T-helper 2 cell treated with Interferon-gamma antibody and Interleukin-4, amounts not matched to agents 5 μg/mL and 100 μg/mL, for 36 hours (primary cell): ENCODE measurements at regions not wholly inside any gene's neighbourhood (a gene's known extent, or its start where the extent isn't known, plus 50 kb on each side); places are given as distances from the start of the nearest gene placed in this dataset.

ENCODE experiments used
- DNase-seq: peaks from one replicate; pipeline ENCODE4 v3.0.0; 2021; ENCODE audit warnings: low spot score
- H3K27ac Mint-ChIP-seq: one replicate; pipeline ENCODE4 v1.8.0; 2021; ENCODE audit warnings: mild to moderate bottlenecking, mixed read lengths
- H3K27me3 Mint-ChIP-seq: one replicate; pipeline ENCODE4 v1.8.0; 2021; ENCODE audit warnings: low read depth, mixed read lengths
- H3K36me3 Mint-ChIP-seq: one replicate; pipeline ENCODE4 v1.8.0; 2021; ENCODE audit warnings: low read depth, mixed read lengths
- H3K4me1 Mint-ChIP-seq: one replicate; pipeline ENCODE4 v1.8.0; 2021; ENCODE audit warnings: low read depth, mixed read lengths
- H3K4me3 Mint-ChIP-seq: one replicate; pipeline ENCODE4 v1.8.0; 2022; ENCODE audit warnings: mild to moderate bottlenecking, moderate library complexity, mixed read lengths
- H3K9me3 Mint-ChIP-seq: one replicate; pipeline ENCODE4 v1.8.0; 2021; ENCODE audit warnings: mixed read lengths

DNA sequence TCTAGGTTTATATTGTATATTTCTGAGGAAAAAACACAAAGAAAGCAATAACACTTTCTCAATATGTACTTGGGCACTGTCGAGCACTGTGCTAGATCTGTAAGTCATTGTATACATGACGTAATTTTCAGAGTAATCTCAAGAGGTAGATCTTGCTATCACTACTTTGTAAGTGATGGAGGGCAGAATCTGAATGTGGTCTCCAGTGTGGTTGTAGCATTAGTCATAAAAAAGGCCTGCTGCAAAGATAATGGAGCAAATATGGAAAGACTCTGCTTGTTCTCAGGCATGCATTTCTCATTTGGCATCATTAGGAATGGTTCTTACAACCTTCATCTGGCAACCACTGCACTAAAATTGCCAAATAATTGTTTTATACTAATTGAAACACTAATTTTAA lies 419.8 kb upstream of the CCDC179 start:
- no peak for DNase-seq
- Mint-ChIP-seq H3K27me3 (no peaks in the 10 kb centered on the region), H3K27ac (no peak overlapping the region), H3K4me3 (no peak overlapping the region), H3K9me3 (peaks cover 3% of the 10 kb centered on the region), H3K4me1 (no peaks in the 10 kb centered on the region), H3K36me3 (no peaks in the 10 kb centered on the region)

DNA sequence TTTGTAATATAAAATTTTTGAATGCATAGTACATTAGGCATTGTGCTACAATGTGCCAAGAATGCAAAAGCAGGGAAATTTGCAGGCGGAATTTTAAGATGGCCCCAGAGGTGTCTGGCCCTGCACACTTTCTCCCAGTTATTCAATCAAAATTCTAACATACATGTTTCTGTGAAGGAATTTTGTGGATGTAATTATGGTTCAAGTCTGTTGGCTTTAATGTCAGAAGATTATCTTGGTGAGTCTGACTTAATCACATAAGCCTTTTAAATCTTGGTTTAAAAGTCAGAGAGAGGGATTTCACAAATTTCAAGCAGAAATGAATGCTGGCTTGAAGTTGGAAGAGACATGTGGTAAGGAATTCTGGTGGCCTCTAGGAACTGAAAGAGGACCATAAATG lies 423.4 kb upstream of the CCDC179 start:
- Mint-ChIP-seq H3K27me3 (no peaks in the 10 kb centered on the region), H3K9me3 (peaks cover 3% of the 10 kb centered on the region), H3K27ac (no peak overlapping the region), H3K4me1 (no peaks in the 10 kb centered on the region), H3K36me3 (no peaks in the 10 kb centered on the region), H3K4me3 (no peak overlapping the region)
- DNase-seq: no peak

DNA sequence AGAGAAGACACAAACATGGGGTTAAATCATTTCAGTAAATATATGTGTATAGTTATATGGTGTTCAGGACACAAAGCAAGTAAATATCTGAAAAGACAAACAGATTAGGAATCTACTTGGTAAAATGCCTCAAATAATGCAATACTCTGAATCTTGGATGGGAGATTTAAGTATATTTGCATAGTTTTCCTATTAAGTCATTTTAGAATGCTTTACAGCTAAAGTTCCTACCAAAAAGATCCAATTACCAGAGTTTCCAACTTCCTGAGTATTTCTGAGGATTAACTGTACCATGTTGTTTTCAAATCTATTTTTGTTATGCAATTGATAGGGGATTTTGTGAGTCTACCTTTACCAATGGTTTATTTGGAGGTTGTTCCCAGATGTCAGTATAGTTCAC lies 424.4 kb upstream of the CCDC179 start:
- Mint-ChIP-seq H3K27ac (no peak overlapping the region), H3K27me3 (no peaks in the 10 kb centered on the region), H3K9me3 (peaks cover 3% of the 10 kb centered on the region), H3K4me3 (no peak overlapping the region), H3K4me1 (no peaks in the 10 kb centered on the region), H3K36me3 (no peaks in the 10 kb centered on the region)
- no peak for DNase-seq

DNA sequence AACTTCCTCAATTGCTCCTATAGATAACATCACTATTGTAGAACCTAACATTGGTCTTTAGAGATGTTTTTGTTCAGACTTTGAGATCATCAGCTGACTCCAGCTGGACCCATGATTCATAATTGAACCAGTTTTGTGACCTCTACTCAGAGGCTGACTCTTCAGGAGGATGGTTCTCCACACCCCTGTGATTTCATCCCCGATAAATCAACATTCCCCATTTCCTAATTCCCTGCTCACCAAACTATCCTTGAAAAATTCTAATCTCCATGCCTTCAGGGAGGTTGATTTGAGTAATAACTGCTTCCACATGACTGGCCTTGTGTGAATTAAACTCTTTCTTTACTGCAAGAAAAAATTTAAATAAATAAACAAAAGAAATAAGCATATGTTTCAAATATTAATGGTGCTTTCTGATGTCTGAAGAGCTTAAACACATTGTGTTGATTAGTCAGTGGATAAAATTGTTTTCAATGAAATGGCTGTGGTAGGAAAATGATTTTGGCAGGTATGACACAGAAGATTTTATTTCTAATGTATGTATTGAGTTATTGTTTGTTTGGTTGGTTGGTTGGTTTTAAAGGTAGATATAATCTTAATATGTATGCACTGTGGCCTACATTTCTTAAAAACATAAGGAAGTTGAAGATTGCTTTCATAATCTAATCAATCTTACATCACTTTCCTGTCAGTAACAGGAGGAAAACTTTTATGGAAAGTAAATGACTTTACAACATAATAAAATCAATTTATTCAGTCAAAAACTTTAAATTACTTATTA lies 427.9 kb upstream of the CCDC179 start:
- no peaks in the 10 kb centered on the region for H3K36me3 Mint-ChIP-seq
- H3K27ac Mint-ChIP-seq: no peak overlapping the region
- no peak for DNase-seq
- H3K4me1 Mint-ChIP-seq: no peaks in the 10 kb centered on the region
- H3K4me3 Mint-ChIP-seq: no peak overlapping the region
- no peaks in the 10 kb centered on the region for H3K27me3 Mint-ChIP-seq
- peaks cover 4% of the 10 kb centered on the region for H3K9me3 Mint-ChIP-seq

DNA sequence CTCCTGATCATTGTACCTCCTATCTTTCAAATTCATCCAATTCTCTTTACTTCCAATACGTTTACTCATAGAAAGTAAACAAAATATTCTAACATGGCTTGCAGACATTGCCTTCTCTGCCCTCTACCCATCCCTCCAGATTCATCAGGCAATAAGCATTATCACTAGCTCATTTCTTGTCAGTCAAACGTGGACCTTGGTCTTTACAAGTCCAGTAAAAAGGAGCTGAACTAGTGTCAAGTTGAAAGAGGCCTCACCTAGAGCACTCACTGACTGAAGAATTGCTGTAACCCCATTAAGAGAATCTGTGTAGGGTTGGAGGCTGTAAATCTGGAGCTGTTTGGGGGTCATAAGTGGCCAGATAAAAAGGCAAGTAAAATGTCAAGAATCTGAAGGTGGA lies 435.0 kb upstream of the CCDC179 start:
- Mint-ChIP-seq H3K27me3 (no peaks in the 10 kb centered on the region), H3K4me1 (no peaks in the 10 kb centered on the region), H3K4me3 (no peak overlapping the region), H3K9me3 (peaks cover 4% of the 10 kb centered on the region), H3K36me3 (no peaks in the 10 kb centered on the region), H3K27ac (no peak overlapping the region)
- DNase-seq: no peak

DNA sequence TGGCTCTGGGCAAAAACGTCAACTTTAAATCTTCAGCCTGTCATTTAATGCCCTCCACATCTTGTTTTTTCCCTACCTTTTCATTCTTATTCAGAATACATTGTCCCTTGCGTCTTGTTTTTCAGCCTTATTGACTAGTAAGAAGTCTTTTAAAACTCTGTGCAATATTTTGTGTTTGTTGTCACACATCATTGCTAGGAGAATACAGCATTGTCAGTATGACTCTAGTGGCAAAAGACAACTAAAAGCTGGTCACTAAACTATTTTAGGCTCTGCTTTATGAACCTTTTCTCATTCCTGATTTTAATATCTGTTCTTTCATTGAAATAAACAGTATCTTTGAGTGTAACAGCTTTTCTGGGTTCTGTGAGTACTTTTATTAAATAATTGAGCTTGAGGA lies 447.8 kb upstream of the CCDC179 start:
- H3K27me3 Mint-ChIP-seq: no peaks in the 10 kb centered on the region
- no peaks in the 10 kb centered on the region for H3K36me3 Mint-ChIP-seq
- no peaks in the 10 kb centered on the region for H3K4me1 Mint-ChIP-seq
- no peak overlapping the region for H3K27ac Mint-ChIP-seq
- no peak overlapping the region for H3K4me3 Mint-ChIP-seq
- no peak for DNase-seq
- peaks cover 24% of the 10 kb centered on the region for H3K9me3 Mint-ChIP-seq

DNA sequence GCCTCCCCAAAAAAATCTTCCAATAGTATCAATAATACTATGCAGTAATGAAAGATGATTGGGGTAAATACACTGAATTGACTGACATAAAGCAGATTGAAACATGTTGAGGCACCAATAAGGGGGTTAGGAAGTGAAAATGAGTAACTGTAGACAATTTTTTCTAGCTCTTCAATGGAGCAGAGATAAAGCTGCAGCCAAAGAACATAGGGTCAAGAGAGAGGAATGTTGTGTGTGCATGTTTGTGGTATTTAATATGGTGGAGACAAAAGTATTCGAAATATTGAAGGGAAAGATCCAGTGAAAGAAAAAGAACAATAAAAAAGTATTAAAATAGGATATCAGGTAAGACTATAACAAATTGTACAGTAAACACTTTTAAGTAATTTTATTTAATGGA lies 450.0 kb upstream of the CCDC179 start:
- H3K4me1 Mint-ChIP-seq: no peaks in the 10 kb centered on the region
- H3K27me3 Mint-ChIP-seq: no peaks in the 10 kb centered on the region
- no peak overlapping the region for H3K4me3 Mint-ChIP-seq
- no peaks in the 10 kb centered on the region for H3K36me3 Mint-ChIP-seq
- no peak for DNase-seq
- no peak overlapping the region for H3K27ac Mint-ChIP-seq
- peaks cover 25% of the 10 kb centered on the region for H3K9me3 Mint-ChIP-seq

DNA sequence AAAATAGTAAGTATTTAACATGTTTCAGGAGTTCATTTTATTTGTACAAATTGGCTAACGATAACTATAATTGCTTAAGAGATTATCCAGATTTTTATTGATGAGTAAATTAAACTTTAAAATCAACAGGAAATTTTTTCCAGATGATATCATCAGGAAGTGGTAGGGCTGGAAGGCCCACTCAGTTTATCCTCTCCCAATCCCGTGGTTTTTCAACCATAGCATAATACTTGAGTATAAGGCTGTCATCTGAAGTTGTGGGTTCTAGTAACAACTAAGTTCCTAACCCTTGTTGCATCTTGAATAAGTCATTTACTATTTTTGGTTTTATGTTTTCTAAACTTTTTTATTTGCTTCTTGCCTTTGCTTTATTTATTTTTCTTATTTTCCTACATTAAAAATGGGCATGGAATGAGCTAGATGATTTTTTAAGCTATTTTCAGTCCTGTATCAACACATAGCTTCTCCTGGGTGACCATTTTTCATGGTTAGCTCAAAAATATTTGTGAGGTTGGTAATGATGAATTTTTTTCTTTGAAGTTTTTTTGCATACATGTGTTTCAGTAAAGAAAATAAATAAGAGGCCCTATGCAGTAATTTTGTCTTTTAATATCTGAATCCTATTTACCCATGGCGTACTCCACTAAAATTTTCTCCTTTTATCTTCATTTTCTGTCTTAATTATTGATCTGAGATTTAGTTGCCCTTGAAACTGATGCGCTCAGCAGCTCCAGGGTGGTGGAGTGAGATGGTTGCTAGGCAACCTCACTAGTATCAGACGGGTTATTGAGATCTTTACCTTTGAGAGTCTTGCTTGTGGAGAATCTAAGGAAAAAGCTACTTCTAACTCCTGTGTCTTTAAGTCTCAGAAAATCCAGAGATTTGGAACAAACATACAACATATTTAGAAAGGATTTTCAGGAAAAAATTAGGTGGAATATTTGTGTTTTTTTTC lies 452.0 kb upstream of the CCDC179 start:
- peaks cover 27% of the 10 kb centered on the region for H3K9me3 Mint-ChIP-seq
- no peaks in the 10 kb centered on the region for H3K36me3 Mint-ChIP-seq
- no peaks in the 10 kb centered on the region for H3K27me3 Mint-ChIP-seq
- H3K4me1 Mint-ChIP-seq: no peaks in the 10 kb centered on the region
- no peak overlapping the region for H3K27ac Mint-ChIP-seq
- no peak overlapping the region for H3K4me3 Mint-ChIP-seq
- no peak for DNase-seq

DNA sequence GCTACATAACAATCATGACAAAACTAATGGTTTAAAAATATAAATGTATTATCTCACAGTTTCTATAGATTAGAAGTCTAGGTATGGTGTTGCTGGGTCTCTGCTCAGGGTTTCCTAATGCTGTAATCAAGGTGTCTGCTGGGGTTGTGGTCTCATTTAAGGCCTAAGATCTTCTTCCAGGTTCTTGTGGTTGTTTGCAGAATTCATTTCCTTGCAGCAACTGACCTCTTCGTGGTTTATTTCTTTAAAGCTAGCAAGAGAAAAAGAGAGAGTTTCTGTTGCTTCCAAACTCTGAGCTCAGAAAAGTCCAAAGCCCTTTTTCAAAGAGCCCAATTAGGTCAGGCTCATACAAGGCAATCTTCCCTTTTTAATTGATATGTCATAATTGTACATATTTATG lies 452.7 kb upstream of the CCDC179 start:
- H3K27ac Mint-ChIP-seq: no peak overlapping the region
- H3K4me3 Mint-ChIP-seq: no peak overlapping the region
- H3K4me1 Mint-ChIP-seq: no peaks in the 10 kb centered on the region
- H3K27me3 Mint-ChIP-seq: no peaks in the 10 kb centered on the region
- H3K36me3 Mint-ChIP-seq: no peaks in the 10 kb centered on the region
- no peak for DNase-seq
- peaks cover 30% of the 10 kb centered on the region for H3K9me3 Mint-ChIP-seq

DNA sequence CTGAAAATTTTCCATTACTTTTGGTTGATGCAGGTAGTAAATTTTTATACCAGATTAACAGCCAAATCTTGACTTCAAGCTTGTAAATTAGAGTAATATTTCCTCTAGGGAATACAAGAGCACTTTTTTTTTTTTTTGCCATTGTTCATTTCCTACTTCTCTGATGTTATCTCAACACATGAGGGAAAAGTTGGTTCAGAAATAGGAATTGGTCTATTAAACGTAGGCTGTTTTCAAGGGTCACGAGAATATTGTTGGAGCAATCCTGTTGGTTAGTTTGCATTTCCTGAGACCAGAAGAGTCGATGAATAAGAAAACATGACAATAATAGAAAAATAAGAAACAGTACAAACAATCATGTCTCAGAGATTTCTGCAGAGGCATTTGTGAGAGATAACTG lies 453.9 kb upstream of the CCDC179 start:
- no peaks in the 10 kb centered on the region for H3K27me3 Mint-ChIP-seq
- DNase-seq: no peak
- H3K4me3 Mint-ChIP-seq: no peak overlapping the region
- H3K36me3 Mint-ChIP-seq: no peaks in the 10 kb centered on the region
- peaks cover 29% of the 10 kb centered on the region for H3K9me3 Mint-ChIP-seq
- H3K27ac Mint-ChIP-seq: no peak overlapping the region
- H3K4me1 Mint-ChIP-seq: no peaks in the 10 kb centered on the region

DNA sequence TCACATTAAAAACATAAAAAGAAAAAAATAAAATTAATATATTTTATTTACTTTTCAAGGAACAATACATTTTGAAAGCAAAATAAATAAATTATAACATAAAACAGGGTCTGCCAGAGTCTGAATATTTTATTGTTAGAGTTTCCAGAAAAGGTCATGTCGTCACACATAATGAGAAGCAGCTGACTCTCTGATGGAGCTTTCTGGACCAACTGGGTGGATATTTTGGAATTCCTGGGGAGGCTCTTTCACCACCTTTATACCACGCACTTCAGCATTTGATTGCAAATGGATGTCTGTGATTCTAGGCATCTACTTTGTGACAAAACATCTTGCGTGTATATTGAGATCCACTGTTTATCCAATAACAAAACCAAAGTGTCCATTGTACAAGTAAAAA lies 455.0 kb upstream of the CCDC179 start:
- Mint-ChIP-seq H3K4me3 (no peak overlapping the region), H3K27ac (no peak overlapping the region), H3K36me3 (no peaks in the 10 kb centered on the region)

DNA sequence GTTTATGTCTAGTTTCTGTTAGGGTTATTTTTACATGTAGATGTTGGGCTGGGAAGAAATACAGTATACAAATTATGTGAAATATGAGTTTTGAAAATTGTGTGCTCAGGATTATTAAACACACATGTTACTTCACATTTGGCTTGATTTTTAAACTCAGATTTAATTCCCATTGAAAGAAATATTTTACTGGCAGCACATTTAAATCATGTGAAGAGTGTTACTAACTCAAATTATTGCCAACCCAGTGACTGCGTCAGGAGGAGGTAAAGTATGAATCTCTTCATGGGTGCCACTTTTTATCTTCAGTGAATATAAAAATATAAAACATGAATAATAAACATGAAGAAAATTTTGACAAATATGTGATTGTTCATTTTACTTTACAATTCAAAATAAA lies 457.5 kb upstream of the CCDC179 start:
- Mint-ChIP-seq H3K27me3 (no peaks in the 10 kb centered on the region), H3K4me3 (no peak overlapping the region), H3K27ac (no peak overlapping the region), H3K4me1 (no peaks in the 10 kb centered on the region), H3K9me3 (peaks cover 30% of the 10 kb centered on the region), H3K36me3 (peaks cover 2% of the 10 kb centered on the region)
- no peak for DNase-seq

More for the DNA sequence above, 455.0 kb upstream of the CCDC179 start:
- no peaks in the 10 kb centered on the region for H3K4me1 Mint-ChIP-seq
- peaks cover 22% of the 10 kb centered on the region for H3K9me3 Mint-ChIP-seq
- no peaks in the 10 kb centered on the region for H3K27me3 Mint-ChIP-seq
- DNase-seq: no peak

DNA sequence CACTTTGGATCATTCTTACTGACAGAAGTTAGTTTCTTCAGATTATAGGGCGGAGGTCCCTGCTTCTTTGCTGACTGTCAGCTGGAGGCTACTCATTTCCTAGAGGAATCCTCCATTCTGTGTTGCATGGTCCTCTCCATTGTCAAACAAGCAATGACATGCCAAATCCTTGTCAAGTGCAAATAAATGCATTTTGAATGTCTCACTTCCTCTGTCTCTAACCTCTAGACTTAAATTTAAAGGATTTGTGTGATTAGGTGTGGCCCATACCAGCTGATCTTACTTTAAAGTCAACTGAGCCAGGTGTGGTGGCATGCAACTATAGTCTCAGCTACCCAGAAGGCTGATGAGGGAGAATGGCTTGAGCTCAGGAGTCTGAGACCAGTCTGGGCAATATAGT lies 458.4 kb upstream of the CCDC179 start:
- no peaks in the 10 kb centered on the region for H3K27me3 Mint-ChIP-seq
- no peak for DNase-seq

DNA sequence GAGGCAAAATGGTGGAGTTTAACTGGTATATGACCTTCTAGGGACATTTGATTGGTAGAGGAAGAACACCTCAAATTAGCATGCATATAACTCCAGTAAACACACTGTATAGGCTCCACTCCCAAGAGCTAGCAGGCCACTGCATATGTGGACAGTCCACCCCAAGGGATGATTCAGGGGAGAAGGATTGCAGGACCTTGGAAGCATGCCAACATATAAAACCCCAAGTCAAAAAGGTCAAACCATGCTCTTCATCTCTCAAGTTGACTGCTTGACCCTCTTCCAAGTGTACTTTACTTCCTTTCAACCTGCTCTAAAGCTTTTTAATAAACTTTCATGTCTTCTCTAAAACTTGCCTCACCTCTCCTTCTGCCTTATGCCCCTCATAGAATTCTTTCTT lies 459.9 kb upstream of the CCDC179 start:
- peaks cover 31% of the 10 kb centered on the region for H3K9me3 Mint-ChIP-seq
- H3K36me3 Mint-ChIP-seq: peaks cover 2% of the 10 kb centered on the region
- no peak for DNase-seq
- no peak overlapping the region for H3K4me3 Mint-ChIP-seq
- no peak overlapping the region for H3K27ac Mint-ChIP-seq
- no peaks in the 10 kb centered on the region for H3K27me3 Mint-ChIP-seq
- H3K4me1 Mint-ChIP-seq: no peaks in the 10 kb centered on the region

More for the DNA sequence above, 458.4 kb upstream of the CCDC179 start:
- Mint-ChIP-seq H3K4me3 (no peak overlapping the region), H3K9me3 (peaks cover 32% of the 10 kb centered on the region), H3K4me1 (no peaks in the 10 kb centered on the region), H3K27ac (no peak overlapping the region), H3K36me3 (peaks cover 2% of the 10 kb centered on the region)
